Islet precursor cell (in vitro differentiated cells): ENCODE measurements at regions not wholly inside any gene's neighbourhood (a gene's known extent, or its start where the extent isn't known, plus 50 kb on each side); places are given as distances from the start of the nearest gene placed in this dataset.

ENCODE experiments used
- DNase-seq: peaks from one replicate; pipeline ENCODE4 v3.0.0-alpha.2; 2018

DNA sequence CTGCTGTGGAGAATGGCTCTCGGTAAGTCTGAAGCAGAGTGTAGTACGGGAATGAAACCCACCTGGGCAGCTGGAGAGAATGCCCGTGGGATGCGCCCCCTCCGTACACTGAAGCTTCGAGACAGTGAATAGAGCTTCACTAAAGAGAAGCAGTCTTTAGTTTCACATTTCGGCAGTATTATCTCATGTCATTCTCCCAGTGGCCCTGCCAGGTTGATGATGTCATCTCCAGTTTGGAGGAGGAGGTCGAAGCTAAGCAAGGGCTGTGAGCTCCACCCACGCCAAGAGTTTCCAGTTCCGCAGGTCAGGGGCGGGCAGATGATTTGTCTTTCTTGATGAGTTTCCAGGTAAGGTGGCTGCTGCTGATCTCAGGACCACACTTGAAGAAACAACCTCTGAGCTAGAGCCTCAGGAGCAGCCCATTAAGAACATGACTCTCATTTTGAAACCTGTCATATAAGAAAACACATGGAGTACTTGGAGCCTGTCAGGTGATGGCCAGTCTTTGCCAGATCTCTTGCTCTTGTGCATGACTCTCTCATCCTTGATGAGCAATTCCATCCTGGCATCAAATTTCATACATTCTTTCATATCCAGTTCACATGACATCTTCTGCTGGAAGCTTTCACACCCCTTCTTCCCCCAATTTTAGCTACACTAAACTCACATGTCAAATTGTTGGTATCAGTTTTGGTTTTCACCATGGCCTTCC is 475.0 kb downstream of the RNF144A start:
- DNase-seq, result peak; percentile 62

DNA sequence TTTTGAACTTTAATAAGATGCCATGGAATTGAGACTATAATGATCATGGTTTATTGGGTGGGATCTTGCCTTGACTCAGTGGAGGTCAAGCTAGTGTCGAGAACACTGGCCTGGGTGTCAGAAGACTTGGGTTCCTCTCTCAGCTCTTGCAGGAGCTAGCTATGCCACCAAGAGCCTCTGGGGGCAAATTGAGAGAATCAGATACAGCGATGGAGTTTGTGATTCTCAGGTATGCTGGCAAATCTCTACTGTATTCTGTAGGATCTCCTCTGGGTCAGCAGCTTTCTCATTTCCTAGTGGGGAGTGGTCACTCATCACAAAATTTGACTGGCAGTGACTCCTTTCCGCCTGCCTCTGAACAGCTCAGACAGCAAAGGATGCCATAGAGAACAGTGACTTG is 477.0 kb downstream of the RNF144A start:
- DNase-seq, result no peak

DNA sequence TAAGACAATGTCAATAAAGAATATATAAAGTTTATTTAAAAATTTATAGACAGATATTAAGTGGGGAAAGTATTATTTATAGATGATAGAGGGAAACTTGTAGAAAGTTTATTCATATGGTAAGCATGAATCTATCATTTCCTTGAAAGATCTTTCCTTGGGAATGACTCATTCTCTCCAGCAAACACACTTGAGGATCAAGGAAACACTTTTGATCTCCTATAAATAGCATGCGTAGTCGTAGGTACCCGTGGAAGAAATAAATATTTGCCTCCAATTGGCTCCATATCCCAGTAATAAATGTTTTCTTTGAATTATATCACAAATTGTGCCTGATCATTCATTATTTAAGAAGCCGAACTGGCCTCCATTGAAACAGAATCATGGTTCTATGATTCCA is 483.4 kb downstream of the RNF144A start:
- no peak for DNase-seq

DNA sequence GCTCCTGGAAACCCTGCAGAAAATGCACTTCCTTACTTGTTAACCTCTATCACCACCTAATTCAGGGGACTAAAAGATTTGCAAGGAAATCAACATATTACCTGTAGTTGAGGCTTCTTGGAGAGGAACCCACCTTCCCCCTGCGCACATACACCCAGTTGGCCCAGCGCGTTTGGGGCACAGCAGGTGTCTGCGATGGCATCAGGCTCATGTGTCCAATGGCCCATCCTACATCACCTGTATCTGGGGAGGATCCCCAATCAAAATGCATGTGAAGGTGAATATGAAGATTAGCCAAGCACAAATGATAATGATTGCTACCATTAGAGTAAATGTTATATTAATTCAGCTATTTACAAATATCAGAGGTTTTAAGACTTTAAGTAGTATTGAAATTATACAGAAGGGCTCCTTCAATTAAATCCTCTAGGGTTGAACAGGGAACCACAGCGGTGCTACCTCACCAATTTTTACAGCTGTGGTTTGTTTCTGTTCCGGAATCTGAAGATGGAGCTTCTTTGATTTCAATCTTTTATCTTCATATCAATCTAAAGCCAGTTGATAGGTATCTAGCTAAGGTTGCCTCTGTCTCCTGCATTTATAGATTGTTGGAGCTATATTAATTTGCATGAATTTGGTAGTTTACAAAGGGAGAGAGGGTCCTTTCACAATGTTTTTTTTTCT is 486.0 kb downstream of the RNF144A start:
- DNase-seq, result no peak

DNA sequence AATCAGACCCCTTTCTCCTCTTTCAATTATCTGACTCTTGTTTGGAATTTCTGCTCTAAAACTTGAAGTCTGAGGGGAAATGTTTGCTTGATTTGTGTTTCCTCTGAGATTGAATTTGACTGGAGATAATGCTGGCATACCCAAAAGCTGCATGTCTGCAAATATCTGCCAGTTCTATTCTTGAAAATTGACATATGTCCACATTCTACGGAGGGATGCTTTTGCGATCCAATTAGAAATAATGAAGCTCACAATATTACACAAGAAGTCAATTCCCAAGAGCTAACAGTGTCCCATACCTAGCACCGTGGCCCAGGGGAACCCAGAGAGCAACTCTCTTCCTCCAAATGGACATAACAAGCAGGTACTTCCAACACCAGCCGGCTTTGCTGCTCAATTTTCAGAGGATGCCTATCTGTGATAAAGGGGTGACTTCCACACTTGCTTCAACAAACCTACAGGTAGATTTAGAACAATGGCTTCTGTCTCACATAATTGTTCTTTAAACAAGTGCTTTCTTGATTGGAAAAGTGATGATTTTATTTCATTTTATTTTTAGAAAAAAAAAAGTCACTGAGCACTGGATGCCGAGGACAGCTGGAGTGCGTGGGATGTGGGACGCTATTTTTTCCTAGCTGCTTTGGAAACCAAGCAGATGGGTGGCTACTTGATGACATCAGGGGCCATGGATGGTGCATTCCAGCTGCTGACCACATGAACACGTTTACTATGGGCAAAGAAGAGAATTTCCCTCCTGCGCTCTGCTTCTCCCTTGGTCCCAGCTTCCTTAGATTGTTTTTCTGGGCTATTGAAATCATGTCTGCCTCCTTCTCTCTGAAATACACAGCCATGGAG is 488.9 kb downstream of the RNF144A start:
- DNase-seq, result no peak

DNA sequence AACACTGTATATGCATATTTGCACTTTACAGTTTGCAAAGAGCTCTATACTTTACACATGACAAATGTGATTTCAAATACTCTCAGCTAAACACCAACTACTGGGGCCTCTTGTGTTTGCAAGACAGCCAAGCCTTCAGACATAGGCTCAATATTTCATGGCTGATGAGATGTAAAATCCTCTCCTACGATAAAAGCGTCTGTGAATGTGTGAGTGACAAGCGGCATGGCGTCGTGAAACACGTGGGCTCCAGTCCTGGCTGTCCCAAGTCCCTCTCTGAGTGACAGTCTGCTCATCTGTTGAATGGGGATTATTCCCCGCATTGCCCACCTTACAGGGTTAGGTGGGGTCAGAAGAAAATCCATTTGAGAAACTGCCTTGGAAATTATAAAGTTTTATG is 489.8 kb downstream of the RNF144A start:
- DNase-seq, result no peak

DNA sequence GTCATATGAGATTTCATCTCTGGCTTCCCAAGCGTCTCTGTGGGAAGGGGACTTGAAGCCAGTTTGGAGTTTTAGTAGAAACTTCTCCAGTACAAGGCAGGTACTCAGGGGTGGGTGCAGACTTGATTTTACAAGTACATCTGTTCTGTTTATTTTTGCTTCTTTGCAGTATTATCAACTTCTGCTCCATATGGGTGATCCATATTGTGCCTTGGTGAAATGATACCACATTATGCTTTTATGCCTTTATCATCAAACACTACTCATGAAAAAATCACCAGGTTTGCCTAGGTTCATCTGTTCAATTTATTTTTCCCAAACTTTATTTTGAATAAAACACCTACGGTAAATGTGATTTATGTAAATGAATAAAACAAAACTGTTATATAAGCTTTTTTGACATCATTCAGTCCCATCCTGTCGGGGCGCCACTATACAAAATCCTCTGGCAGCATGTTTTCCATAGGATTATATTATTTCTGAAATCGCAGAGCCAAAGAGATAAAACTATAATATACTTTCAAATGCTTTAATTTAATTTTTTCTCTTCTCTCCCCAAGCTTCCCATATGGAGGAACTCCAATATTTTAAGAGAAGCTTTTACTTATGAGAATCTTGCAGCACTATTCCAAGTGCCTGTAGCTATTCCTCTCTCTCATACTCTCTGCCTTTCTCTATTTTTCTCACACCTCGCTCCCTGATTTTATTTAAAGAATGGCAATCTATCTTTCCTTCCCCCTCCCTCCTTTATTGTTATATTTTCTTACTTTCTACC is 490.9 kb downstream of the RNF144A start:
- DNase-seq, result no peak

DNA sequence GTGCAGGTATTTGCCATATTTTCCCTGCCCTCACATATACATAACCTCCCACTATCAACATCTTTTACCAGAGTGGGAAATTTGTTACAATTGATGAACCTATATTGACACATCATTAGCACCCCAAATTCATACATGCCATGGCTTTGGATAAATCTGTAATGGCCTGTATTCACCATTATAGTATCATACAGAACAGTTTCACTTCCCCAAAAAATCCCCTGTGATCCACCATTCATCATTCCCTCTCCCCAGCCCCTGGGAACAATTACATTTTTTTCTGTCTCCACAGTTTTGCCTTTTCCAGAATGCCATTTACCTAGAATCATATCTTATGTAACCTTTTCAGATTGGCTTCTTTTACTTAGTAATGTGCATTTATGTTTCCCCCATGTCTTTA is 494.5 kb downstream of the RNF144A start:
- DNase-seq, result no peak

DNA sequence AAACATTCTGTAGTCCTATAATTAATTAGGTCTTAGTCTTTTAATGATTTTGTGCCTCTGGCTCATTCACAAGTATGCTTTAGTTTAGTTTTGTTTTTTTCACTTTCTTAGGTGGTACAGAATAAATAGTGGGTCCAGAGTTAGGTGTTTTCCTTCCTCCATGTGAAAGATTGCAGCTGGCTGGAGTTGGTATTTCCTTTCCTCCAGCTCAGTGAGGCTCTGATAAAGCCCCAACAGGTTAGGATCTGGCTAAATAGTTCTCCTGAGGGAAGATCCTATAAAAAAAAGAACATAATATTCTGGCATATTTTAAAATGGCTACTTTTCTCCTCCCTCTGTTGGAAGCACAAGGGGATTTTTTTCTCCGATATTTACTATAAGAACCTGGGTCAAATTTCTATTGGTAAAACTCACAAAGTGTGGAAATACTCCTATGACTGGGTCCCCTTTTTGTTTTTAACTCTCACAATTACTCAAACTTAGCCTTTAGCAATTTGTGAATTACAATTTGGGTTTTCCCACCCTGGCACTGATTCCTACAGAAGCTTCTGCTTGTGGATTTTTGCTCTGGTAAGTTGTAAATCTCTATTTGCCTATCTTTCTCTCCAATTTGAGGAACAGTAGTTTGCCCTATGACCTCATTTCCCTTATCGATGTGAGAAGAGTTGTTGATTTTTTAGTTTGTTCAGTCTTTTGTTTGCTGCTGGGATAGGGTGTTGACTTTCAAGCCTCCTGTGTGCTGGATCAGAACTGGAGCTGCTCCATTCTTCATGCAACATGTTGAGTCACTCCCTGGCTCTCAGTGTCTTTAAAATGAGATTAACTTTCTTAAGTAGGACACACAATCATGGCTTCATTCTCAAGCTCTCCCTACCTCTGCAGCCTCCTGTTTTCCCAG is 500.9 kb downstream of the RNF144A start:
- DNase-seq, result no peak

DNA sequence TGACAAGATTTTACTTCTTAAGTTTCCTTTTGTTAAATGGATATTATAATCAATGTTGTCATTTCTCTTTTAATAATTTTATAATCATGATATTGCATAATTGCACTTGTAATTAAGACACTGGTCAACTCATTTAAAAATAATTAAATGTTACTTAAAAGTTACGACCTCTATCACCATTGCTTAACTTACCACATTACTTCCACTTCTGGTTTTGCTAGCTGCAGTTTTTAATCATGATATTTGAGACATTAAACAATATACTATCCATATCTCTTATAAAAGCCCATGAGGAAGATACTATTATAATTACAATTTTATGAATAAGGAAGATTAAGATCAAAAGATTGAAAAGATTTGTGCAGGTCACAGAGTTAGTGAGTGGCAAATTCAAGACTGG is 502.0 kb downstream of the RNF144A start:
- DNase-seq, result no peak

DNA sequence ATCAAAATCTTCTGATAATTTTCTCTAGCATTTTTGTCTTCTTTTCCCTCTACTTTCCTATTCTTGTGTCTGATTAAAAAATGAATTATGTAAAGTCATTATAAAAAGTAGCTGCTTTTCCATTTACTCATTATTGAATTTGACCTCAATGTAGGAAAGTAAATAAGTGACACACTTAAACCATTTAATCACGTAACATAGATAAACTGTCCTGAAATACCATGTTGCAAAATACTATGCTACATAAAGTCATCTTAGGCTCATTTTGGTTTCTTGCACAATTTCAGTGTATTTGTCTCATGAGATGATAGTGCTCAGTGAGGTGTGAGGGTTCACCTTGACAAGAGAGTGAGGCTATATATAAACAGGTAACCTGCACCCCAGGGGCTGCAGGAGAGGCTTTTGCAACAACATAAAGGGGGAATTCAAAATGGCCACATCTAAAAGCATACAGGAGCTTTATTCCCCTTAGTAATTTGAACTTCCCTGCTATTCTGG is 502.7 kb downstream of the RNF144A start:
- no peak for DNase-seq

DNA sequence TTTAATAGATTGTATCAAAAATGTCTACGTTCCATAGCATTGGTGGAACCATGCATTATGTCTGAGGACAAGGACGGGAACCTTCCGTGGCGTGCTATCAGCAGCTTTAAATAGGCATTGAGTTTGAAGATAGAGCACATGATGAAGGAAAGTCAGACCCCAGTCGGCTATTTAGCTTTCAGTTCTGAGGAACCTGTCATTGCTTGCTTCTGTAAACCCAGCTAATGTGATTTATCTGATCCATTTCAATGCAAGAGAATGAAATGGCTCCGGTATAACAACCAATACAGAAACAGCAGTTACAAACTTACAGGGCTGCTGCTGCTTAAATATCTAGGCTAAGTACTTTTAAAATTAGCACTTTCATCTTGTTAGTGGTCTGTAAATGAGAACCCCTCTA is 503.3 kb downstream of the RNF144A start:
- DNase-seq, result no peak

DNA sequence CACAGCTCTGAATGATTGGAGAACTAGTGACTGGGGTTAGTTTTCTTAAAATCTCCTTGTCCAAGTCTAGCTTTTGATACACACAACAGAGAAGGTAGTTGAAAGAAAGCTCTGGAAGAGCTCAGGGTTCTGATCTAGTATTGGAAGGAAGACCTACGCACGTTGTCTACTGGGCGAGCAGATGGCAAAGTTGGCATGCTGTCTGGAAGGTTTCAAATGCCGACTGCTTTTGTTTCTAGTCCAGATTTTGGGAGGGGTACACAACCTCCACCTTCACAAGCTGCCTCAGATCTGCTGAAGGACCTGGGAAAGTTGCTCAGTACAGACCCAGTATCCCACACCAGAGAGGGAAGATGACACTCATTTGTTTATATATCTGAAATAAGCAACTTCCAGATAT is 507.3 kb downstream of the RNF144A start:
- no peak for DNase-seq

DNA sequence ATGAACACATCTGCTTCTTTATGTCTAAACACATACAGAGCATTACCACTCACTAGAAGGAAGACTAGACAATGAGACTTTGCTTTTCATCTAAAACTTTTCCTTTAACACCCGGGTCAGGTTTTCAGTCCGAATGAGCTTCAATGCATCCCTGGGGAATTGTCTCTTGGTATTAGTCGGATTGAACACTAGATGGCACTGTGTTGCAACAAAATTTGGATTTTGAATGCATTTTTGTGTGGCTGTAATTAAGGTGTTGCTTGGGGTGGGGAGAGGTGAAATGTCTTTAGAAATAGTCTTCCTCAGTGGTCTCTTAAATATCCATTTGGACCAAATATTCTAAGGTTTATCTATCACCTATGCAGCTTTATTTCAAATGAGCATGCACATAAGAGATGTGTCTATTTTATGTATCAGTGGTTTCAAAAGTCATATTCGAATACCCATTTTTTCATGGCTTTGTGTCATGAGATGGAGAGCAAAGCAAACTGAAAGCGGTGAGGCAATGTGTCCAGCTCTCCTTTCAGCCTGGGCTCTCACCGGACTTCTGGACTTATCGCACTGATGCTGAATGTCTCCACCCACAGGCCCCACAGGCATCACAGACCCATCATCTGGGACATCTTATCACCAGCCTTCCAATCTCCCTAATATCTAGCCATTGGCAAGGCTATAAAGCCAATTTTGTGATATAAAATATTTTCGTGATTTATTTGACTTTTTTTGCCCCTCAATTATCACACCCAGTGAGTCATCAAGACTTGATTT is 510.3 kb downstream of the RNF144A start:
- DNase-seq, result no peak

DNA sequence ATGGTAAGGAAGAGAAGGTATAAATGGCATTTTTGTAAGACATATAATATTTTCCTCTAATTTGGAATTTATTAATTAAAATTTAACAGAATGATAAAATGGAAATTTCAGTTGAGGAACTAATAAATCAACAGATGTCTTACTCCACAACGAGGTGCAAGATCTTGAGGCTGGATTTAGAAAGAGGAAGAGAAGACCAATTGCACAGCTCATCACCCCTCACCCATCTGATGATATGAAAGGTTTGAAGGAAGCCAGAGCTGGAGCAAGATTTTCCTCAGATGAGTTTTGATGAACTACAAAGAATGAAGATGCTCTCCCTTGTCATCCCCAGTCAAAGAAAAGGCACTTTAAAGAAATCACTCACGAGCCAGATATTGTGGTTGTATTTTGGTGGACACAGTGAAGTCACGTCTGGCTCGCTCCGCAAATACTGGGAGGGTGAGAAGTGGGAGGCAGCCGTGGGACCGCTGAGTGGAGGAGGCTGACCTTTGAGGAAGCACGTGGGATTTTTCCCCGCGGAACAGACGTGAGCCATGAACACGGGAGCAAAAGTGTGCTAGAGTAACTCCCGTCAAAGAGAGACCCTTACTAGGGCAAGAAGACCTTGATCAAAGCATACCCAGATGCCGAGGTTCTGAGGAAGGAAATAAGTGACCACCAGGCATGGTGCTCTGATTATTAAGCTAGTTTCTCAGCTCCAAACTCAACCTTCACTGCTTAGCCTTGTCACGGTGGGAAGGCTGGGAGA is 511.4 kb downstream of the RNF144A start:
- no peak for DNase-seq

DNA sequence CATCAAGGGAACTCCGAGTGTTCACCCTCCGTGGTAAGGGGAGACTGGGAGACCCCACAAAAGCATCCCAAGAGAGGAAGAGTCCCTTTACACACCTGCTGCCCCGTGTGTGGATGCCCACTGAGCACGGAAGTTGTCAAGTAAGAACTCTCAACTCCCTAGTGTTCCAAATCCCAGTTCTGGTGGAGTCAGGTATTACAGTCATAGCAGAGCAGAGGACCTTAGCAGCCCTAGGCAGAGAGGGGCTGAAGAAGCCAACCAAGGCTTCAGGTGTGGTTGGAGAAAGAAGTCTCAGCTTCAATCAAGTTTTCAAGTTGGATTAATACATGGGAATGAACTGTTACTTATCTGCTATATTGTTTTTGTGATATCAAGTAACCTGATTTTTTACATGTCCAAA is 512.5 kb downstream of the RNF144A start:
- DNase-seq, result no peak

DNA sequence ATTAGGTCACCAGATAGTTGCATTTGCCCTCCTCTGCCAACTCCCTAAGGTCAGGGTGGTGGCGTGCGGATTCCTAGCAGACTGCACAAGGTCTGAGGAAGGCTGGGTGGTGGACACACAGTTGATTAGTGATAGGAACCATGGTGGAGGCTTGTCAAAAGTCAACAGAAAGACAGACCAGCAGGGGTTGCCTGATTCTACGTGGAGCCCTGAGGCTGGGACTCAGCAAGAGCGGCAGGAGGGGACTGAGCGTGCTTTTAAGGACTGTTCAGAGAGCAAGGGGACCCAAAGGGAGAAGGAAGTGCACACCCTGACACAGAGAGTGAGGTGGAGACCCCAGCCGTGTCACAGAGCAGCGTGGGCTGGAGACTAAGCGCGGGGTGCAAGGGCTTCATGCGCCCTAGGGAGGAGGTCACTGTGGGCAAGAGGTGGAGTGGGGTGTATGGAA is 513.2 kb downstream of the RNF144A start:
- peak; percentile 57 for DNase-seq

DNA sequence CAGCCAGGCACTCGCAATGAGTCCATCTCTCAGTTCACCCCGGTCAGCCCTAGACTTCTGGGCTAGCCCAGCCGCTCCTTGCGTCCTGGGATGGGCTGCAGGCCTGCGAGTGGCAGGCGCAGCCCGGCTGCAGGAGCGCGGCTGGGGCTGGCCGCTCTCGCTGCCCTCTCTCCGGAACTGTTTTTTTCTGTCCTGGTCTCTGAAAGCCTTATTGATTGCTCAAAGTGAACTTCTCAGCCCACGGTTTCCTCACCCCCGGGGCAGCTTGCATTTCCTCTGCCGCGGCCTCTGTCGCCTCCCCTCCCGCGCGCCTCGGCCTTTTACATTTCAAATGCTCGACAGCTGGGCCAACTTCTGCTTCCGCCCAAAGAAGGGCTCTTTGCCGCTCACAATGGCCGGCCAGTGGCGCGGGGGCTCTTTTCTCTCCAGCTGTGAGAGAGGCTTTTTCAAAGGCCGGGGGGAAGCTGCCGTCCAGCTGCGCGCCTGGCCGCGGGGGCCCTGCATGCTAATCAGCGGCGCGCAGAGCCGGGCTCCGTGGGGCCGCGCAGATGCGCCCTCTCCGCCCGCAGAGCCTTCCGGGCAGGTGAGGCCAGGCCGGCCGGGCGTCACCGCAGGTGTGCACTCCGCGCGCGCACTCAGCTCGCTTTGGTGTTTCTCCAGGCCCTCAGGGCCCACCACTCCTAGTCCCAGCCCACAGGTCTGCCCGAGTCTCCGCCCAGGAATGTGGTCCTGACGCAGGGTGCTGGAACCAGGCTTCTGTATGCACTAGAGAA is 513.8 kb downstream of the RNF144A start:
- DNase-seq, result peak; percentile 96

DNA sequence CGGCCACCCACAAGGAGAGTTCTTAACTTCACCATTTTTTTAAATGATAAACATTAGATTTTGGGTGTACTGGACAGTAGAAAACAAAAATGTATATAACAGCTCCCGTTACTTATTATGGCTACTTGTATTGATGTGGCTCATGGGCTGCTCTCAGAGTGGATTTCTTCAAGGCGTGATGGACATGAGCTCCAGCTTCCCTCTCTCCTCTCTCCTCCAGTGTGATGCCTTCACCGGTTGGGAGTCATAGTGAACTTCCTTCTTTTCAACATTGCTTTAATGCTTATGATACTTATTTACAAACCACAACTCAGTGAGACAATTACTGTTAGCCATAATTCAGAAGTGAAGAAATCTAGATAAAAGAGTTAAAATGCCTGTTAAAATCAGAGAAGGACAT is 515.2 kb downstream of the RNF144A start:
- DNase-seq, result no peak
